ENCODE measurements at regions not wholly inside any gene's neighbourhood (a gene's known extent, or its start where the extent isn't known, plus 50 kb on each side); places are given as distances from the start of the nearest gene placed in this dataset.

GRCh38 chr9:11402621-11403020 lies 789.8 kb upstream of the PTPRD start:
- no peak for DNase-seq (ENCODE audit: low spot score)
- Mint-ChIP-seq H3K36me3 (ENCODE audit: low read depth, unreplicated experiment) (no peaks in the 10 kb centered on the region), H3K4me3 (ENCODE audit: unreplicated experiment) (no peak overlapping the region), H3K4me1 (ENCODE audit: unreplicated experiment) (no peaks in the 10 kb centered on the region), H3K9me3 (ENCODE audit: unreplicated experiment) (no peaks in the 10 kb centered on the region), H3K27me3 (ENCODE audit: unreplicated experiment) (no peaks in the 10 kb centered on the region), H3K27ac (ENCODE audit: unreplicated experiment) (no peak overlapping the region)
- no peak for TF ChIP-seq CTCF (IDR thresholded peaks at IDR 0.05; ENCODE audit: unreplicated experiment)

- Mint-ChIP-seq H3K27ac (ENCODE audit: unreplicated experiment) (no peak overlapping the region), H3K4me3 (ENCODE audit: unreplicated experiment) (no peak overlapping the region), H3K27me3 (ENCODE audit: unreplicated experiment) (no peaks in the 10 kb centered on the region), H3K36me3 (ENCODE audit: low read depth, unreplicated experiment) (no peaks in the 10 kb centered on the region), H3K4me1 (ENCODE audit: unreplicated experiment) (no peaks in the 10 kb centered on the region), H3K9me3 (ENCODE audit: unreplicated experiment) (no peaks in the 10 kb centered on the region)
- TF ChIP-seq CTCF (IDR thresholded peaks at IDR 0.05; ENCODE audit: unreplicated experiment), result no peak
- no peak for DNase-seq (ENCODE audit: low spot score)
These were observed 801.4 kb upstream of the PTPRD start for GRCh38 chr9:11414241-11414640.

DNA sequence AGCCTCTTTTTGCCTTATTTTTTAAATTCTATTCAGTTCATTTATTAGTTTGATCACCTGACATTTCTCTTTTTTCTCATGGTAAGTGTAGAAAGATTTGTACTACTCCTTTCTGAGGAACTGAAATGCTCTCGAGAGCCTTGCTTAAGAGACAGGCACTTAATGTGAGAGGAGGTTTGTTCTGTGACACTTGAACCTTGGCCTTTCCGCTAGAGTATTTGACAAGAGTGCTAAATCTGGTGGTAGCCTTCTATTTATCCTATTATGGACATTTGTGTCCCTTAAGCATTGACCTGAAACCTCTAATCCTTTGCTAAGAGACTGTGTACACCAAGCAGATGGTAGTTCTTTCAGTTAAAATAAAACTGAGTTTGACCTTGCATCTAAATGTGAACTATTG lies 805.0 kb upstream of the PTPRD start:
- H3K4me1 Mint-ChIP-seq (ENCODE audit: unreplicated experiment), result no peaks in the 10 kb centered on the region
- TF ChIP-seq CTCF (IDR thresholded peaks at IDR 0.05; ENCODE audit: unreplicated experiment), result no peak
- H3K27ac Mint-ChIP-seq (ENCODE audit: unreplicated experiment), result no peak overlapping the region
- H3K27me3 Mint-ChIP-seq (ENCODE audit: unreplicated experiment), result no peaks in the 10 kb centered on the region
- H3K4me3 Mint-ChIP-seq (ENCODE audit: unreplicated experiment), result no peak overlapping the region
- DNase-seq (ENCODE audit: low spot score), result no peak
- no peaks in the 10 kb centered on the region for H3K9me3 Mint-ChIP-seq (ENCODE audit: unreplicated experiment)
- H3K36me3 Mint-ChIP-seq (ENCODE audit: low read depth, unreplicated experiment), result no peaks in the 10 kb centered on the region

GRCh38 chr9:11431490-11431889 lies 818.7 kb upstream of the PTPRD start:
- DNase-seq (ENCODE audit: low spot score), result no peak
- Mint-ChIP-seq H3K36me3 (ENCODE audit: low read depth, unreplicated experiment) (no peaks in the 10 kb centered on the region), H3K4me3 (ENCODE audit: unreplicated experiment) (no peak overlapping the region), H3K9me3 (ENCODE audit: unreplicated experiment) (no peaks in the 10 kb centered on the region), H3K4me1 (ENCODE audit: unreplicated experiment) (no peaks in the 10 kb centered on the region), H3K27me3 (ENCODE audit: unreplicated experiment) (no peaks in the 10 kb centered on the region), H3K27ac (ENCODE audit: unreplicated experiment) (no peak overlapping the region)
- TF ChIP-seq CTCF (IDR thresholded peaks at IDR 0.05; ENCODE audit: unreplicated experiment), result no peak

- no peak for DNase-seq (ENCODE audit: low spot score)
- no peak overlapping the region for H3K27ac Mint-ChIP-seq (ENCODE audit: unreplicated experiment)
- no peaks in the 10 kb centered on the region for H3K4me1 Mint-ChIP-seq (ENCODE audit: unreplicated experiment)
- no peak for TF ChIP-seq CTCF (IDR thresholded peaks at IDR 0.05; ENCODE audit: unreplicated experiment)
- no peaks in the 10 kb centered on the region for H3K36me3 Mint-ChIP-seq (ENCODE audit: low read depth, unreplicated experiment)
- H3K27me3 Mint-ChIP-seq (ENCODE audit: unreplicated experiment), result no peaks in the 10 kb centered on the region
- H3K4me3 Mint-ChIP-seq (ENCODE audit: unreplicated experiment), result no peak overlapping the region
- H3K9me3 Mint-ChIP-seq (ENCODE audit: unreplicated experiment), result no peaks in the 10 kb centered on the region
These were observed 819.6 kb upstream of the PTPRD start for GRCh38 chr9:11432361-11432760.
